PC-3 (cell line): ENCODE measurements at regions not wholly inside any gene's neighbourhood (a gene's known extent, or its start where the extent isn't known, plus 50 kb on each side); places are given as distances from the start of the nearest gene placed in this dataset.

Experiments
- EZH2 ChIP-seq: fragments of 300-600 bp; sonication (generic); IDR thresholded peaks from one replicate; pipeline ENCODE4 v1.6.1; 2017; ENCODE audit warnings: antibody characterized with exemption, mild to moderate bottlenecking, low read length; ENCODE audit not compliant: unreplicated experiment
- EZH2phosphoT487 ChIP-seq: fragments of 300-600 bp; sonication (generic); IDR thresholded peaks from 2 replicates; pipeline ENCODE4 v1.6.1; 2018; ENCODE audit warnings: mild to moderate bottlenecking, antibody characterized with exemption, low read length, borderline replicate concordance
- TF ChIP-seq, protein P1 (sequence below): fragments of 300-600 bp; sonication (generic); conservative IDR thresholded peaks from 2 replicates; pipeline ENCODE4 v1.5.1; 2017; ENCODE audit warnings: antibody characterized with exemption, low read depth, mild to moderate bottlenecking, low read length

DNA sequence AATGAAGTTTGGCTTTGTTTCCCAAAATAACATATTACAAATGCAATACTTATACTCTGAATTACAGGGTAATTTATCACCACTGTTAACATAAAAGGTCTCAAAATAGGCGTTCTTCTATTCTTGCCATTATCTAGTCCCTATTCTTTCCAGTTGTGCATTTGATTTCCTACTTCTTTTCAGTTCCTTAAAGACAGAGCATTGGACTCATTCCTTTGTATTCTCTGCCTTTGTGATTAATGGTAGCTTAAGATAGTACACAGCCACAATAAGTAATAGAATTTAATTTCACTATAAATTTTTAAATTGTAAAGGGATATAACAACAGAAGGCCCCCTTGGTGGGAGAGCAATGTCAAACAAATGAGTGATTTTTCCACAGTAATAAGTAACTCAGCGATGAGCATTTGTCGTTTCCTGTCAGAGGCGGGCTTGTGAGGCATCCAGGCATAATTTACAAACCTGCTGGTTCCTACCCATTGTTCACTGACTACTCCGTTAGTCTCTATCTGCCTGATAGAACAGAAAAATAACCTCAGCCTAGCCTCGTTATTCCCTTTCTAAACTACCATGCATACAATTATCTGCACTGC is 456.6 kb upstream of the REG3G start:
- TF ChIP-seq, protein P1, sequence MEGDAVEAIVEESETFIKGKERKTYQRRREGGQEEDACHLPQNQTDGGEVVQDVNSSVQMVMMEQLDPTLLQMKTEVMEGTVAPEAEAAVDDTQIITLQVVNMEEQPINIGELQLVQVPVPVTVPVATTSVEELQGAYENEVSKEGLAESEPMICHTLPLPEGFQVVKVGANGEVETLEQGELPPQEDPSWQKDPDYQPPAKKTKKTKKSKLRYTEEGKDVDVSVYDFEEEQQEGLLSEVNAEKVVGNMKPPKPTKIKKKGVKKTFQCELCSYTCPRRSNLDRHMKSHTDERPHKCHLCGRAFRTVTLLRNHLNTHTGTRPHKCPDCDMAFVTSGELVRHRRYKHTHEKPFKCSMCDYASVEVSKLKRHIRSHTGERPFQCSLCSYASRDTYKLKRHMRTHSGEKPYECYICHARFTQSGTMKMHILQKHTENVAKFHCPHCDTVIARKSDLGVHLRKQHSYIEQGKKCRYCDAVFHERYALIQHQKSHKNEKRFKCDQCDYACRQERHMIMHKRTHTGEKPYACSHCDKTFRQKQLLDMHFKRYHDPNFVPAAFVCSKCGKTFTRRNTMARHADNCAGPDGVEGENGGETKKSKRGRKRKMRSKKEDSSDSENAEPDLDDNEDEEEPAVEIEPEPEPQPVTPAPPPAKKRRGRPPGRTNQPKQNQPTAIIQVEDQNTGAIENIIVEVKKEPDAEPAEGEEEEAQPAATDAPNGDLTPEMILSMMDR = no peak
- TF ChIP-seq EZH2 (no peak), EZH2phosphoT487 (no peak)
